HG03108 (cell line): ENCODE measurements at regions not wholly inside any gene's neighbourhood (a gene's known extent, or its start where the extent isn't known, plus 50 kb on each side); places are given as distances from the start of the nearest gene placed in this dataset.

ENCODE experiments used
- ATAC-seq: cut with Tn5 transposase; IDR thresholded peaks from one replicate; pipeline ENCODE4 v1.9.1; 2021; ENCODE audit warnings: moderate library complexity; ENCODE audit not compliant: unreplicated experiment

DNA sequence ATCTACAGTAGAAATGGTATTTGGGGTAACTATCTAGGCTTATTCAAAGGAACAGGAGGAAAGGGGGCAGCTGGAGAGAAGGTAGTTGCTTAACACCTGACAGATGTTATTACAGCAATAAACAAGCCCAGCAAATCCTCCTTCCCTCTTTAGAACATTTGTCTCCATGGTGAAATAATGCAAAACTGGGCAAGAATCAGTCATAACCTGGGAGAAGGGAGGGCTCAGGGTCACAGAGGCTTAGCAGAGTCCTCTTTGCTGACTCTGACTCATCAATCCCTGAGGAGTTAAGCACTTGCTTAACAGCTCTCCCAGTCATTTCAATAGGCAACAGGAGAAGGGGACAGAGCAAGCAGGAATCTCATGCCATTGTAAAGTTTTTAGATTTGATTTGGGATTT lies 230.3 kb downstream of the IBTK start:
- ATAC-seq, result no peak

DNA sequence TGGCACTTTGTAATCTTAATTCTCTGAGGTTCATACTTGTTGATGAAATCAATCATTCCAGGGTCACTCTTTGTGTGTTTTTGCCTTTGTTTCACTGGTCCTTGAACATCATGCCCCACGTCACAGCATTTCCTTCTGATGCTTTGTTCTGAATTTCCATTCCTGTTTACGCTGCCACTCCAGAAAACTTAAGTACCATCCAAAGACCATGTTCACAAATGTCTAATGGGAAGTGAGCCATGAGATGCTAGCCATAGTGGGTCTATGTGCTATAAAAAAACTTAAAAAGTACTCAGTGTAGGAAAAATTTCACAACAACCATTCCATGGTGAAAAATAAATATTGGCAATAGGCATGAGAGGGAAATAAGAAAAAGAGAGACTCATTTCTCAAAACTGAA lies 232.0 kb downstream of the IBTK start:
- no peak for ATAC-seq

DNA sequence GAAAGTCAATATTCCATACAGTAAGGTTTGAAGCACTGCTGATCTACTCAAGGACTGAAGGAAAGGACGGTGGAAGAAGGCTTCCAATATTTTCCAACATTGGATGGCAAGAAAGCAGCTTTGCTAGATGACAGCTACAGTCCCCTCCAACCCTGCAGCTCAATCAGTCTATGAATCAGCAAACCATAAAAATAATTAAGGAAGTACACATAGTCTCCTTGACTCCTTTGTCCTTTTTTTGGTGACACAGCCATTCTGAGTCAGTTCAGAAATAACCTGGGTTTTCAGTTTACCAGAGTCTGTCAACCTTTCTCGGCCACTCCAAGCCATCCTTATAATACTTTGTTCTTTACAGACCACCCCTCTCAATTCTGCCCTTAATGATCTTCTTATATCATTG lies 232.5 kb downstream of the IBTK start:
- ATAC-seq, result no peak

DNA sequence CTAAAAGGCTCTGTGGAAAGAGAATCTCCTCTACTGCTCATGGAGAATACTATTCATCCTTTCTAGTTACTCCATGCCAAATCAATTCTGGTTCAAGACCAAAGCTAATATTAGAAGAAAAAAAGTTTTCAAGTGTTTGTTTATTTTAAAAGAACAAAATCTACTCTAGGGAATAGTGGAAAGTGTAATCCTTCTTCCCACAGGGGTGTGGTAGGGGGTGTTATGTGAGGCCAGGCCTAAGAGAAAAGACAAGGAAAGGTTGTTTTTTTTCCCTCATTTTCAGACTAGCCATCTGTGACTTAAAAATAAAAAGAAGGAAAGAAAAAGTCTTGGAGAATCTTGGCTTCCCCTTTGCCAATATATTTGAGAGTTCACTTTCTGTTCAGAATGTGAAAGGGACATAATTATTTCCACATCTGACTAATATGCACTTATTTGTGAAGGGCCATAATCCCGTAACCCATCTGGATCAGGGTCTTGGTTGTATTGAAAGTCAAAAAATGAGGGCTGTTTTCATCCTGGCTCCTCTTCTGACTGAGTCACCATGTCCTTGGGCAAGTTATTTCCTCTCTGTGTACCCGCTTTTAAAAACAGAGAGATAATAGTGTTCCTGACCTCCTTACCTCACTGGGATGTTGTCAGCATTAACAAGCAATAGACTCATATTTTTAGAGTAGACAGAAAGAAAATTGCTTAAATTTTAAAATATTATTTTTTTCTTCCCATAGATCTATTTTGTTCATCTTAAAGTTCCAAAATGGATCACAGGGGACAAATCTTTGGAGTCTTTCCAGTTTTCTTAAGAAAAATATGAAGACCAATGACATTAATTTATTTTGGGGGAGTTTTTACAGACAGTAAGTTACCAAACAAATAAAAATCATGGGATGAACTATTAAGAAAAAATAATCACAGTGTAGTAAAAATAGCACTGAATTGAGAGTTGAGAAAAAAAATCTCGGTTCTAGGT lies 233.7 kb downstream of the IBTK start:
- ATAC-seq, result no peak

DNA sequence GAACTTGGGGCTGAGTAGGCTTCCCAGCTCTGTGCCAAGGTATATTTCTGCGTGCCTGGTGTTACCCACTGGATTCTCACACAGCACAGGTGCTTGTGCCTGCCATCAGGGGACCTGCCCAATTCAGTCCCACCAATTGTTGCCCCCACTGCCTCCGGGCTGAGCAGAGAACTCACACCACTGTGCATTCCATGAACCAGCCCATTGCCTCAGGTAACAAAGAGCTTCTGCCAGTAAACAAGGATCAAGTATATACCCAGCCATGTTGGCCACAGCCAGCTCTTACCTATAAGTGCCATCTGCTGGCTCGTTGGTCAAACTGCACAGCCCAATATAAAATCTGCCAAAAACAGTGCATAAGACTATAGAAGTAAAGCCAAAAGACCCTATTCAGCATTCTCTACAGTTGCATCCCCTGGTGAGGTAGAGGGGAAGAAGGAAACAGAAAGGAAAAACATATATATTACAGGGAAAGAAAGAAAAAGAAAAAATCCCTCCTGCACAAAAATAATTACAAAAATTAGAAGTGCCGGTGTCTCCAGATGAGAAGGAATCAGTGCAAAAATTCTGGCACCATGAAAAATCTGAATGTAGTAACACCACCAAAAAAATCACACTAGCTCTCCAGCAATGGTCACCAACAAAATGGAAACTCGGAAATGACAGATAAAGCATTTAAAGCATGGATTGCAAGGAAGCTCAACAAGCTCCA lies 241.4 kb downstream of the IBTK start:
- ATAC-seq, result peak; percentile 52

DNA sequence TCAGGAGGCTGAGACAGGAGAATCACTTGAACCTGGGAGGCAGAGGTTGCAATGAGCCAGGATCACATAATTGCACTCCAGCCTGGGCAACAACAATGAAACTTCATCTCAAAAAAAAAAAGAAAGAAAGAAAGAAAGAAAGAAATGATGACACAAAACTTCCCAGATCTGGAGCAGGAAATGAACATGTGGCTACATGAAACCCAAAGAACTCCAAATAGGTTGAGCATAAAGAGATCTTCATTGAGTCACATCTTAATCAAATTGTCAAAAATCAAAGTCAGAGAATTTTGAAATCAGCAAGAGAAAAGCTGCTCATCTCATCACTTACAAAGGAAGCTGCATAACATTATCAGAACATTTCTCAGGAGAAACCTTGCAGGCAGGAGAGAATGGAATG lies 247.0 kb downstream of the IBTK start:
- ATAC-seq, result no peak

DNA sequence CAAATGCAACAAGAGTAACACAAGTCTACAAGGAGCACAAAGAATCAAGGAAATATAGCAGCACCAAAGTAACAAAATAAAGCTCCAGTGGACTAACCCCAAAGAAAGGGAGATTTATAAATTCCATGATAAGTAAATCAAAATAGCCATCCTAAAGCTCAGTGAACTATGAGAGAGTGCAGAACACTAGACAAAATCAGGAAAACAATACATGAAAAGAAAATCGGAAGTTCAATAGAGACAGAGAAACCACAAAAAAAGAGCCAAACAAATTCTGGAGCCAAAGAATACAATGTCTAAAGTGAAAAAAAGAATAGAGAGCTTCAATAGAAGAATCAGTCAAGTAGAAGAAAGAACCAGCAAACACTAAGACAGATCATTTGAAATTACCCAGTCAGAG lies 247.3 kb upstream of the TENT5A start:
- no peak for ATAC-seq

DNA sequence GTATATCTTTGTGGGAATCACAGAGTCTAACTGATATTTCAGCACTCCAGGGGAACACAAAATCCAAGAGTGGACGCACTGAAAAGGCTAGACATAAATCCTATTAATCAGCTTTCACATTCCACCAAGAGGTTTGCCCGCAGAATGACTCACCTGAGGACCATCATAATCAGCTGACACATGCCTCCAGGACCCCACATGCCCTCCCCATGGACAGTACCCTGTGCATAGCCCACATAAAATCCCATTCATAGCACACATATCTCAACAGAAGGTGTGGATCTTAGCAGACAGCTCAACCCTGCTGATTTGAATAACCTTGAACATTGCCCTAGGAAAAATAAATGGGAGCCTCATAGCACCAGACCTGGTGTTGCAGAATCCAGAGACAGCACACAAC lies 246.8 kb upstream of the TENT5A start:
- no peak for ATAC-seq

DNA sequence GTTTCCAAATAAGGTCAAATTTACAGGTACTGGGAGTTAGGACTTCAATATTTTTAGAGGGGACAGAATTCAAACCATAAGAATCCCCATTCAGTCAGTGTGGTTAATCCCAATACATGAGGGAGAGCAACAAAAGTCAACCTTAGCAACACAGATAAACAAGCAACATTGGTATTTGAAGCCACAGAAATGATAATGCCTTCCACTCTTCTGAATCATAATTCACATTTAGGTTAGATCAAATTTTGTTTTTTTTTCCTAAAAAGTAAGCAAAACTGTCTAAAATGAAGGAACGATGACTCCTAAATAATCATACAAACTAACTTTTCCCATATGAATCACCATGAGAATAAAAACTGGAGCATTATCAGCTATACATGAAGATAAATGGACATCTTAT lies 246.0 kb upstream of the TENT5A start:
- no peak for ATAC-seq

DNA sequence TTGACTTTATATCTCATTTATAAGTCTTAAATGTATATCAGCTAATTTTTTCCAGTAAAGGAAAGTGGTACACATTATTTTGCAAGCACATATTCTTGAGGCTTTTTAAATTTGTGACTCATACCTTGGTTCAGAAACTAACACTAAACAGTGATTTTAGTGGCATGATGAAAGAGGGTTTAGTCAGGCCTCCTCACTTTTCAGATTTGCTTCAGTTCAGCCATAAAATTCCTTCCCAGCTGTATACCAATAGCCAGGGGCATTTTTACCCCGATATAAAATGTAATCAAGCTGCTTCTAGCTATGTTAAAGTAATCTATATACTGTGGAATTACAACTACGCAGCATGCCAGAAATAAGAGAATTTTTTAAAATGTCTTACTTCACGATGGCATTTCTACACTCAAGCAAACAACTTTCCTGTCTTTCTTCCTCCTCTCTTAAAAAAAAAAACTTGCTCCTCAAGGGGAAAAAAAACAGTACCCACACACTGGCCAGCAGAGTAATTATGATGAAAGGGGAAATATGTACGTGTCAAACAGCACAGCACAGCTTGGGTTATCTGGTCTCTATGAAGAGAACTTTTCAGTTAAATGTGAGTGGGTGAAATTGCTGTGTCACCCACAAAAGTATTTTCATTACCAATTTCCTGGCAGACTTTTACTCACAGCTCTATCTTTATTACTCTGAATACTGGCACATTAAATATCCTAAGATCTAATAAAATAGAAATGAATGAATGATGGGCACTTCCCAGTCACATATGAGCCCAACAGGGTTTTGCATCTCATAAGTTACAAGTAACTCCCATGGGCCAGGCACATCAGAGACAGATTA lies 244.8 kb upstream of the TENT5A start:
- peak; percentile 67 for ATAC-seq

DNA sequence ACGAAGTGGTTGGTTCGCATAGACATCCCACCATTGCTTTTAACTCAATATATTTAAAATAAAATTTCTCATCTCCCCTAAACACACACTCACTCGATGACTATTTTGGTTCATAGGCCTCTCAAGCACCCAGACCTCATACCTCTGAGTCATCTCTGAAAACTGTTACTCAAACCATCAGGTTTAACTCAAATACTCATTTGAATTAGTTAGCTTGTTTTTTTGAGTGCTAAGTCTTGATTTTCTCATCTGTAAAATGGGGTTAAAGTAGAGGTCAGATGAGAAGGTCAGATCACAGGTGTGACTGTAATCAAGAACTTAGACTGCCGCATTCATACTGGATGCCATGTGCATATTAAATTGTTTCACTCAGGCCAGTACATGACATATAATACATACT lies 243.9 kb upstream of the TENT5A start:
- no peak for ATAC-seq

DNA sequence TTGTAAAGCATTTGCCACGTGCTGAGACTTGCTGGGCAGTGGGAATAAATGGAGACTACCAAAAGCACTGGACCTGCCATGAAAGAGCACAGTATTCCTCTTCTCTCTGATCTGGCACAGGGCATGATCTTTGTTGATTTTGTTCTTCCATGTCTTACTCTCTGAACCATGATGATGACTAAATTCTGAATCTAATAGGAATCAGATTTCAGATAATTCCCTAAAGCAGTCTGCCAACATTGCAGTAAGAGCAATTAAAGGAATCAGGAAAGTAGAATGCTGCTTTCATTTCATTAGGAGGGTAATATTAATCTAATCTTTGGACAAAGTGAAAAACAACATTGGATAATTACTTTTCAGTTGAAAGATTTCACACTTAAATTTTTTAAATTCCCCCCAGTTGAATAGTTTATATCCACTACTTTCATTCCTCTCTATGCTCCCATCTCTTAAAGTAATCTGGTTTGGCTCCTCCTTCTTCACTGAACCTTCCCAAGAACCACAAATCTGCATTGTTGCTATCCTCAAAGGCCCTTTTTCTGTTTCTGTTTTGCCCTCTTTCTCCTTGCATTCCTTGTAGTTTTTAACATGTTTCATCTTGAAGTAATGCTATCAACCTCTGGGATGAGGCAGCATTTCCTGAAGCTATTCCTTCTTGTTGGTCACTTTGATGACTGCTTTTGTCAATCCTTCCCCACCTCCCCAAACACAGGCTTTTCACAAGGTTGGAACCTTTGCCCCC lies 243.2 kb upstream of the TENT5A start:
- no peak for ATAC-seq

DNA sequence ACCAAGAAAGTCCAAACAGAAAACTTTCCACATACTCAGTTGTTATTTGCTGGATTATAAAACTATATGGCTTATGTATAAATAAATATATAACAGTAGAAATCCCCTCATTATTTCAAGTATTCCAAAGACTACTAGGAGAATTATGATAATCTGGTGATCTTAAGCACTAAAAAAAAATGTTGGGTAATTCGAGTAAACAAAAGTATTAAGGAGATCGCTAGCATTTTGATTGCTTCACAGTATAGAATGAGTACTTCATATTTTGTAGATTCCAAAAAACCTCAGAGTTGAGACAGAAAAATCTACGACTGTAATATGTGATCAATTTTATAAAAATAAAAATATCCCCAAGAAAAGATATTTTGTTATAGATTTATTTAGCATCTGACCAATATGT lies 236.4 kb upstream of the TENT5A start:
- ATAC-seq, result no peak

DNA sequence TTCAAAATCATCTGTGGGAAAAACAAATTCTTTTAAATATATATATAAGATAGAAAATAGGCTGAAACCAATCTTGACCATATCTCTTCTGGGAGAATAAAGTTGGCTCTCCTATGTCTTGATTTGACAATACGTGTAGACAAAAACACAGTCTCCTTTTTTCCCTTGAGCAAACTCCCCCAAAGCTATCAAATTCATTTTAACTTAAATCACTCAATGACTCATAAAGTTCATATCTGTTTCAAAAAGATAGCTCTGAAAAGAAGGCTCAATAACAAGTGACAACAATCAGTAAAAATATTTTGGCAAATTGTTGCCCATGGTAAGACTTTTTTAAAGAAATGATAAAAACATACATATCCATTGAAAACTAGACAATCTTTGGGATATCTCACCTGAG lies 236.0 kb upstream of the TENT5A start:
- ATAC-seq, result no peak

DNA sequence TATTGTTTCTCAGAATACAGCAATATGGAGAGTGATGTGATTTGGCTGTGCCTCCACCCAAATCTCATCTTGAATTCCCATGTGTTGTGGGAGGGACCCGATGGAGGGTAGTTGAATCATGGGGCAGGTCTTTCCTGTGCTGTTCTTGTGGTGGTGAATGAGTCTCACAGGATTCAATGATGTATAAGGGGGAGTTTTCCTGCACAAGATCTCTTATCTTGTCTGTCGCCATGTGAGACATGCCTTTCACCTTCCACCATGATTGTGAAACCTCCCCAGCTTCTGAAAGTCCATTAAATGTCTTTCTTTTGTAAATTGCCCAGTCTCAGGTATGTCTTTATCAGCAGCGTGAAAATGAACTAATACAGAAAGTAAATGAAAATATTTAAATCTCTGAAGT lies 234.8 kb upstream of the TENT5A start:
- ATAC-seq, result no peak

DNA sequence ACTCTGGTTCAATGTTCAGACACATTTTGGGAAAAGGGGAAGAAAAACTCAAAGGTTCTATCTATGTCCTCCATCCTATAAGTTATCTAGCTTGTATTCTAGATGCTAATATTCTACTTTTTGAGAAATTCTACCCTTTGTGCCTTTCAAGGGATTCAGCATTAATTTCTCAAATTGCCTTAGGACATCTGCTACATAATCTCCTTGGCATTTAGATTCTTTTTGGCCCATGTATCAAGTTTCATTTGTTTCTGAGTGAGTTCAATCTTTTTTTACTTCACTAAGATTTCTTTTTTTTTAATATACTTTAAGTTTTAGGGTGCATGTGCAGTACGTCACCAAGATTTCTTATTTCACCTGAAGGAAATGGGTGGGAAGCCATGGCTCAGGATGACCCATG lies 232.7 kb upstream of the TENT5A start:
- no peak for ATAC-seq

DNA sequence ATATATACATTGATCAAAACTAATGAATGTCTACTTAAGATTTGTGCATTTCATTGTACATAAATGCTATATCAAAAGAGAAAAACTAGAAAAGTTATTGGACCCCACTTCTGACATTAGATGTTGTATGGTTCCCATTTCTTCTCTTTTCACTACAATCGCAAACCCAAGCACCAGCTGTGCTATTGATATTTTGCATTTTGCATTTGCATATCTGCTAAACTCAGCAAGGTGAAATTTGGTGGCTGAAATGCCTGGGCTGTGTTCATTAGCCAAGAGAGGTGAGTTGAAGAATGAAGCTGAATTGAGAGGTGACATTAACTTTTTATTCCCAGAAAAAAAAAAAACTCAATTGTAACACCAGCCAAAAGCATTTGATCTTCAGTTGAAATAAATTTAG lies 232.1 kb upstream of the TENT5A start:
- ATAC-seq, result no peak

DNA sequence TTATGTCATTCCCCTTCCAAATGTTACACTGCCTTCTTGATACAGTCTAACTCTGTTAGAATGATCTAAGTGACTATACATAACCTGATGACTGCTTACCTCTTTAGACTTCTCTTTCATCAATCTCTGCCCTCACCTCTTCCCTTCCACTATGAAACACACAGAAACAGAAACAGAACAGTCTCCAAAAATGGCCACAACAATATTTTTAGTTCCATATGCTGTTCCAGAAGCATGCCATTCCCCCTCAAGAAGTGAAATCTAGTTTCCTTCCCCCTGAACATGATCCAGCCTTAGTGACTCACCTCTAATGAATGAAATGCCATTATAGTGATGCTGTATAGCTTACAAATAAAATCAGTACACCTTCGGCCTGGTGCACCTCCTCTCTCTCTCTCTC lies 229.3 kb upstream of the TENT5A start:
- ATAC-seq, result no peak

DNA sequence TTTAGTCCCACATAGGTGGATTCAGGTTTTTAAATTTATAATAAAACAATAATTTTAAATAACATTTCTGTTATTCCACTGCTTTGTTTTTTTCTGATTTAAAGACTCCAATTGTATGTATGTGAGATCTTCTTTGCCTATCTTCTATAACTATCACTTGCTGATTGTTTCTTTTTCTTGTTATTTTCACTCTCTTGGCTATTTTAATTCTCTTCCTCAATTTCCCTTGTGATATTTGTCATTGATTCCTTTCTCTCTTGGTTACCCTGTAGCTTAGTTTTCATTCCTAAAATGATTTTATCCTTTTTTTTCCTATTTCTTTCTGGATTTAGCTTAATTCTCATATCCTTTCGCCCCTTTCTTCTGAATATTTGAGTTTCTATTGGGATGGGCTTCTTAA lies 227.3 kb upstream of the TENT5A start:
- ATAC-seq, result no peak

DNA sequence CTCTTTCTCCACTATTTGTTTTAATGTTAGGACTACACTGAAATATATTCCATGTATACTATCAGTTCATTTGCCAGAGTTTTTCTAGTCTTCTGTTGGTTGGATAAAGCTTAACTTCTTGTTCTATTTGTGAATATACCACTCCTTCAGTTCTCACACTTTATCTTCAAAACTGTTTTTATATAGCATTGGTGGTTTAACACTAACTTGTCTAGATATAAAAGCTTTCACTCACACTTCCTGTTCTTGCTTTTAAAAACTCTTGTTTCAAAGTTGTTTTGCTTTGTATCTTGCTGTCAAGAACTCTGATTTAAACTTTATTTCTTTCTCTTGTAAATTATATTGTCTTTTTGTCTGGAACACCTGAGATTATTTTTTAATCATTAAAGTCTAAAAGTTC lies 226.8 kb upstream of the TENT5A start:
- no peak for ATAC-seq

DNA sequence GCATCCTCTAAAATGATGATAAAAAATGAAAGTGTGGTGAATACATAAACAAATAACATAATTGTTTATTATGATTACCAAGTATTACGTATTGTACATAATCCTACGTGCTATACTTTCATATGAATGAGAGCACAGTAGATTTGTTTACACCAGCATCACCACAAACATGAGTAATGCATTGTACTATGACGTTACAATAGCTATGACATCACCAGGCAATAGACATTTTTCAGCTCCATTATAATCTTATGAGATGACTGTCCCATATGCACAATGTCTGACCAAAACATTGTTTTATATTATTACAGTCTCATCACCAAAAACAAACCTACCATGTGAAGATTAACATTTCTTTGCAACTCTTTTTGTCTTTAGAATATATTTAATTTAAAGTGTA lies 225.7 kb upstream of the TENT5A start:
- ATAC-seq, result no peak
